ENCODE measurements at regions not wholly inside any gene's neighbourhood (a gene's known extent, or its start where the extent isn't known, plus 50 kb on each side); places are given as distances from the start of the nearest gene placed in this dataset.
A peak's percentile ranks its signal among the peaks of the same experiment; 100 is the strongest.

DNA sequence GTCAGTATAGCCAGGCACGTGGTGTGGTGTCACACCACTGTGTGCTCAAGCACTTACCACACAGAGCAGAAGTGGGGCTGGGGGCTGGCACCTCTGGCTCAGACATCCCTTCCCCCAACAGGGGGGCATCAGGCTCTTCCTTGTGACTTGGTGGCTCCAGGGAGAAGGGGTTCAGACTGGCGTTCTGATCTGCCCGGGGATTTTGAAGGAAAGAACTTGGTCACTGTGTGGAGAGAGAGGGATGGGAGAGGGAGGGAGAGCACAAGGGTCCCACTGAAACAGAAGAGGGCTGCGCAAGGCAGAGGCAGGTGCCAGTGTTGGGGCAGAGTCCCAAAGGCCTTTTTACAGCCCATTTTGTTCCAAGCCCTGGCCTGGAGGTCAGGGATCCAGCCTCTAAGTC, 109.7 kb upstream of the ALDH1B1 start:
- ChIA-PET CTCF (no interaction called here), POLR2A (no interaction called here)
- H3K4me3 Mint-ChIP-seq = no peak overlapping the region
- H3K9me3 Mint-ChIP-seq (ENCODE audit: insufficient read depth) = no peaks in the 10 kb centered on the region
- ATAC-seq (no peak), DNase-seq (no peak)
- H3K27me3 Mint-ChIP-seq (ENCODE audit: low read depth) = peaks cover 8% of the 10 kb centered on the region
- H3K4me1 Mint-ChIP-seq (ENCODE audit: low read depth) = peaks cover 28% of the 10 kb centered on the region
- no peak overlapping the region for H3K27ac Mint-ChIP-seq
- no peaks in the 10 kb centered on the region for H3K36me3 Mint-ChIP-seq (ENCODE audit: low read depth)

DNA sequence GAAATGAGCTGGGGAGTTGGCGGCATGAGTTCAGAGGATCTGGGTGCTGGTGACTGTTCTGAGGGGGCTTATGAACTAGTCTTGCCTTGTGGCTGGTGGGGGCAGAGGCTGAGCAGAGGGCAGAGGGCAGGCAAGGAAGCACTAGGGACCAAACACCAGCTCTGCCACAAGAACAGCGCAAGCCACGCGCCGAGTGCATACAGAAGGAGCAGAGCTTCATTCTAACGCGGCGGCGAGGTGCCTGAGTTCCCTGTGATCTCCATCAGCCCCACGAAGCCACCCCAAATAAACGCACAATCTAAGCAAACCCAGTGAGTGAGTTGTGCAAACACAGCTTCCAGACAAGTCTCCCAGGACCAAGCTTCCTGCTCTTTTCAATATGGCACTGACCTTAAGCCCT, 110.6 kb upstream of the ALDH1B1 start:
- no peak for DNase-seq
- POLR2A ChIA-PET = no interaction called here
- CTCF ChIA-PET = no interaction called here
- Mint-ChIP-seq H3K27me3 (ENCODE audit: low read depth) (peaks cover 7% of the 10 kb centered on the region), H3K4me3 (no peak overlapping the region), H3K27ac (no peak overlapping the region), H3K4me1 (ENCODE audit: low read depth) (peaks cover 32% of the 10 kb centered on the region), H3K36me3 (ENCODE audit: low read depth) (no peaks in the 10 kb centered on the region), H3K9me3 (ENCODE audit: insufficient read depth) (no peaks in the 10 kb centered on the region)
- no peak for ATAC-seq

GRCh38 chr9:38281196-38281595, 111.3 kb upstream of the ALDH1B1 start:
- Mint-ChIP-seq H3K36me3 (ENCODE audit: low read depth) (no peaks in the 10 kb centered on the region), H3K4me3 (no peak overlapping the region), H3K9me3 (ENCODE audit: insufficient read depth) (no peaks in the 10 kb centered on the region), H3K27ac (no peak overlapping the region), H3K27me3 (ENCODE audit: low read depth) (peaks cover 5% of the 10 kb centered on the region), H3K4me1 (ENCODE audit: low read depth) (peaks cover 32% of the 10 kb centered on the region)
- POLR2A ChIA-PET = no interaction called here
- CTCF ChIA-PET = no interaction called here
- ATAC-seq (no peak), DNase-seq (no peak)

- Mint-ChIP-seq H3K27me3 (ENCODE audit: low read depth) (peaks cover 5% of the 10 kb centered on the region), H3K9me3 (ENCODE audit: insufficient read depth) (no peaks in the 10 kb centered on the region), H3K36me3 (ENCODE audit: low read depth) (no peaks in the 10 kb centered on the region), H3K4me3 (no peak overlapping the region), H3K27ac (no peak overlapping the region), H3K4me1 (ENCODE audit: low read depth) (peaks cover 32% of the 10 kb centered on the region)
- CTCF ChIA-PET = no interaction called here
- no peak for ATAC-seq
- DNase-seq = no peak
- POLR2A ChIA-PET = no interaction called here
Observed at GRCh38 chr9:38280251-38280800, 112.2 kb upstream of the ALDH1B1 start.

GRCh38 chr9:38278931-38279679, 113.4 kb upstream of the ALDH1B1 start:
- no peak overlapping the region for H3K4me3 Mint-ChIP-seq
- no peak for DNase-seq
- H3K9me3 Mint-ChIP-seq (ENCODE audit: insufficient read depth) = no peaks in the 10 kb centered on the region
- ChIA-PET POLR2A (no interaction called here), CTCF (no interaction called here)
- H3K27me3 Mint-ChIP-seq (ENCODE audit: low read depth) = peaks cover 5% of the 10 kb centered on the region
- H3K4me1 Mint-ChIP-seq (ENCODE audit: low read depth) = peaks cover 32% of the 10 kb centered on the region
- no peaks in the 10 kb centered on the region for H3K36me3 Mint-ChIP-seq (ENCODE audit: low read depth)
- ATAC-seq = peak; percentile 39
- peak overlapping the region; percentile 28 for H3K27ac Mint-ChIP-seq

GRCh38 chr9:38278457-38278856, 114.0 kb upstream of the ALDH1B1 start:
- peaks cover 5% of the 10 kb centered on the region for H3K27me3 Mint-ChIP-seq (ENCODE audit: low read depth)
- no peak for DNase-seq
- peaks cover 32% of the 10 kb centered on the region for H3K4me1 Mint-ChIP-seq (ENCODE audit: low read depth)
- H3K4me3 Mint-ChIP-seq = no peak overlapping the region
- ATAC-seq = no peak
- H3K9me3 Mint-ChIP-seq (ENCODE audit: insufficient read depth) = no peaks in the 10 kb centered on the region
- ChIA-PET POLR2A (no interaction called here), CTCF (no interaction called here)
- no peaks in the 10 kb centered on the region for H3K36me3 Mint-ChIP-seq (ENCODE audit: low read depth)
- no peak overlapping the region for H3K27ac Mint-ChIP-seq

DNA sequence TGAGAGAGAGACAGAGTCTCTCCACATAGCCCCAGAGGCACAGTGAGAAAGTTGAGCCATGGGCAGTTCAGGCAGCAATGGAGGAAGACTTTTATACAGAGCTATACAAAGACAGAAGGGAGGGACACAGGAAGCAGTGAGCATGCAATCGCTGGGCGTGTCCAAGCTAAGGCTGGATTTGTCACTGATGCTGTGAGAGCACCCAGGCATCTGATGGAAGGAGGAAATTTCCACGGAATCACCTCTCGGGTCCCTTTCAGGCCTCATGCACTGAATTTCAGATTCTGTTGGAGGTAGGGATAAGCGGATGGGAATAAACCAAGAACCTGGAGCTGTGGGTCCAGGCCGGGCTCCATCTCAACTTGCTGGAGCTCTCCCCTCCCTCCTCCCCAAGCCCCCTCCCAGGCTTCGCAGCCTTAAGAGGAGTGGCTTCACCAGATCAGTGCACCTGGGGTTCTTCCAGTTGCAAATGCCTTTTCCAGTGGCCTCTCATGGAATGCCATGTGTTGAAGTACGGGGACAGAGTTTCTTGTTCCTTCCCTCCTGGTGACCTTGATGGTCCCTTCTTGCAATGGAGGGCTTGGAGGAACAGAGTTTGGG, 114.8 kb upstream of the ALDH1B1 start:
- CTCF ChIA-PET = no interaction called here
- Mint-ChIP-seq H3K4me1 (ENCODE audit: low read depth) (peaks cover 32% of the 10 kb centered on the region), H3K27me3 (ENCODE audit: low read depth) (peaks cover 5% of the 10 kb centered on the region), H3K27ac (no peak overlapping the region), H3K36me3 (ENCODE audit: low read depth) (no peaks in the 10 kb centered on the region), H3K9me3 (ENCODE audit: insufficient read depth) (no peaks in the 10 kb centered on the region), H3K4me3 (no peak overlapping the region)
- ATAC-seq = no peak
- DNase-seq = no peak
- POLR2A ChIA-PET = no interaction called here

GRCh38 chr9:38276771-38277439, 115.6 kb upstream of the ALDH1B1 start:
- CTCF ChIA-PET = no interaction called here
- Mint-ChIP-seq H3K27ac (no peak overlapping the region), H3K4me1 (ENCODE audit: low read depth) (peaks cover 32% of the 10 kb centered on the region), H3K27me3 (ENCODE audit: low read depth) (peaks cover 5% of the 10 kb centered on the region), H3K36me3 (ENCODE audit: low read depth) (no peaks in the 10 kb centered on the region), H3K4me3 (no peak overlapping the region), H3K9me3 (ENCODE audit: insufficient read depth) (no peaks in the 10 kb centered on the region)
- DNase-seq (no peak), ATAC-seq (no peak)
- POLR2A ChIA-PET = no interaction called here

- POLR2A ChIA-PET = no interaction called here
- Mint-ChIP-seq H3K27me3 (ENCODE audit: low read depth) (peaks cover 2% of the 10 kb centered on the region), H3K4me1 (ENCODE audit: low read depth) (peaks cover 23% of the 10 kb centered on the region), H3K9me3 (ENCODE audit: insufficient read depth) (no peaks in the 10 kb centered on the region), H3K27ac (no peak overlapping the region), H3K36me3 (ENCODE audit: low read depth) (no peaks in the 10 kb centered on the region), H3K4me3 (no peak overlapping the region)
- ATAC-seq = no peak
- CTCF ChIA-PET = no interaction called here
- DNase-seq = no peak
Observed at GRCh38 chr9:38274800-38275199, 117.7 kb upstream of the ALDH1B1 start.

DNA sequence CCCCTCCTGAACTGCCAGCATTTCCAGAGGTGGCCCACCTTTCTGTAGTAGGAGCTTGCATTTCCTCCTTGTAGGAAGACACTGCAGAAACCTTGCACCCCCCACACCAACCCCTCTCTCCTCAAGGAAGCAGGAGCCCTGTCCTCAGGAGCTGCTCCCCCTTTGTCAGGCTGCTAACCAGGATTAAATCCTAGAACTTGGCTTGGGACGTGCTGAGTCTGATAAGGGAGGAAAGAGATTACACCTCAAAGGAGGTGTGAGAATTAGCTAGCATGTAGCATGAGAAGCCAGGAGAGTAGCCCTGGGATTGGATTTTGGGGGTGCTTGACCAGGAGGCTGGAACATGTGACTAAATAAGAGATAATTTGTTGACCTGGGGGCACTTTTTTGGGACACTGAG, 119.8 kb upstream of the ALDH1B1 start:
- no peak for DNase-seq
- Mint-ChIP-seq H3K27me3 (ENCODE audit: low read depth) (peaks cover 6% of the 10 kb centered on the region), H3K4me3 (no peak overlapping the region), H3K4me1 (ENCODE audit: low read depth) (peaks cover 4% of the 10 kb centered on the region), H3K36me3 (ENCODE audit: low read depth) (no peaks in the 10 kb centered on the region), H3K9me3 (ENCODE audit: insufficient read depth) (no peaks in the 10 kb centered on the region), H3K27ac (no peak overlapping the region)
- ATAC-seq = no peak
- ChIA-PET CTCF (no interaction called here), POLR2A (no interaction called here)

GRCh38 chr9:38271666-38272241, 120.7 kb upstream of the ALDH1B1 start:
- ChIA-PET CTCF (no interaction called here), POLR2A (no interaction called here)
- Mint-ChIP-seq H3K27me3 (ENCODE audit: low read depth) (peaks cover 6% of the 10 kb centered on the region), H3K4me1 (ENCODE audit: low read depth) (no peaks in the 10 kb centered on the region), H3K9me3 (ENCODE audit: insufficient read depth) (peaks cover under 1% of the 10 kb centered on the region), H3K4me3 (no peak overlapping the region), H3K36me3 (ENCODE audit: low read depth) (no peaks in the 10 kb centered on the region), H3K27ac (no peak overlapping the region)
- DNase-seq = no peak
- ATAC-seq = no peak

- ATAC-seq = no peak
- ChIA-PET POLR2A (no interaction called here), CTCF (no interaction called here)
- Mint-ChIP-seq H3K9me3 (ENCODE audit: insufficient read depth) (peaks cover 14% of the 10 kb centered on the region), H3K4me3 (no peak overlapping the region), H3K4me1 (ENCODE audit: low read depth) (no peaks in the 10 kb centered on the region), H3K27me3 (ENCODE audit: low read depth) (peaks cover 12% of the 10 kb centered on the region), H3K36me3 (ENCODE audit: low read depth) (no peaks in the 10 kb centered on the region), H3K27ac (no peak overlapping the region)
- DNase-seq = no peak
Observed at GRCh38 chr9:38269775-38270174, 122.7 kb upstream of the ALDH1B1 start.

All from activated CD8-positive, alpha-beta T cell treated with anti-CD3 and anti-CD28 coated beads, Interleukin-2, amount 10 ng/mL, durations not matched to agents 7 days and 5 days (primary cell).